AG04450 (cell line): ENCODE measurements at regions not wholly inside any gene's neighbourhood (a gene's known extent, or its start where the extent isn't known, plus 50 kb on each side); places are given as distances from the start of the nearest gene placed in this dataset.

Experiments
- CTCF ChIA-PET: fragments of 300-600, 350-600 bp; formaldehyde crosslinking; extraction: SDS; loops from one replicate; lab custom pipeline; 2022; ENCODE audit warnings: antibody characterized with exemption, inconsistent platforms; lab: Charles Lee
- POLR2A ChIA-PET: fragments of 350-600 bp; formaldehyde crosslinking; extraction: SDS; loops from one replicate; lab custom pipeline; 2021; ENCODE audit warnings: antibody characterized with exemption, inconsistent platforms; lab: Yijun Ruan, JAX
- DNase-seq: peaks from one replicate; pipeline ENCODE4 v3.0.0-alpha.2; 2011; ENCODE audit warnings: low read depth, low spot score
- H3K27ac ChIP-seq: one replicate; pipeline ENCODE4 v1.5.1; 2012; ENCODE audit warnings: low read depth, low read length, control low read depth
- H3K27me3 ChIP-seq: one replicate; pipeline ENCODE4 v1.6.0; 2012; ENCODE audit warnings: low read length; ENCODE audit not compliant: control insufficient read depth, insufficient read depth
- H3K4me3 ChIP-seq: 2 replicates; pipeline ENCODE4 v1.5.1; 2011; ENCODE audit warnings: mild to moderate bottlenecking, low read depth, low read length, control low read depth
- H3K9me3 ChIP-seq: 2 replicates; pipeline ENCODE4 v1.5.1; 2012; ENCODE audit warnings: low read length; ENCODE audit not compliant: control insufficient read depth, insufficient read depth
- TF ChIP-seq, protein P1 (sequence below): IDR thresholded peaks from 2 replicates; pipeline ENCODE4 v1.5.1; 2011; ENCODE audit warnings: low read depth, low read length, control low read depth, inconsistent platforms

GRCh38 chr16:56115817-56116576 is 75.3 kb upstream of the GNAO1 start:
- TF ChIP-seq, protein P1, sequence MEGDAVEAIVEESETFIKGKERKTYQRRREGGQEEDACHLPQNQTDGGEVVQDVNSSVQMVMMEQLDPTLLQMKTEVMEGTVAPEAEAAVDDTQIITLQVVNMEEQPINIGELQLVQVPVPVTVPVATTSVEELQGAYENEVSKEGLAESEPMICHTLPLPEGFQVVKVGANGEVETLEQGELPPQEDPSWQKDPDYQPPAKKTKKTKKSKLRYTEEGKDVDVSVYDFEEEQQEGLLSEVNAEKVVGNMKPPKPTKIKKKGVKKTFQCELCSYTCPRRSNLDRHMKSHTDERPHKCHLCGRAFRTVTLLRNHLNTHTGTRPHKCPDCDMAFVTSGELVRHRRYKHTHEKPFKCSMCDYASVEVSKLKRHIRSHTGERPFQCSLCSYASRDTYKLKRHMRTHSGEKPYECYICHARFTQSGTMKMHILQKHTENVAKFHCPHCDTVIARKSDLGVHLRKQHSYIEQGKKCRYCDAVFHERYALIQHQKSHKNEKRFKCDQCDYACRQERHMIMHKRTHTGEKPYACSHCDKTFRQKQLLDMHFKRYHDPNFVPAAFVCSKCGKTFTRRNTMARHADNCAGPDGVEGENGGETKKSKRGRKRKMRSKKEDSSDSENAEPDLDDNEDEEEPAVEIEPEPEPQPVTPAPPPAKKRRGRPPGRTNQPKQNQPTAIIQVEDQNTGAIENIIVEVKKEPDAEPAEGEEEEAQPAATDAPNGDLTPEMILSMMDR = no peak
- DNase-seq = no peak
- CTCF ChIA-PET = no interaction called here

DNA sequence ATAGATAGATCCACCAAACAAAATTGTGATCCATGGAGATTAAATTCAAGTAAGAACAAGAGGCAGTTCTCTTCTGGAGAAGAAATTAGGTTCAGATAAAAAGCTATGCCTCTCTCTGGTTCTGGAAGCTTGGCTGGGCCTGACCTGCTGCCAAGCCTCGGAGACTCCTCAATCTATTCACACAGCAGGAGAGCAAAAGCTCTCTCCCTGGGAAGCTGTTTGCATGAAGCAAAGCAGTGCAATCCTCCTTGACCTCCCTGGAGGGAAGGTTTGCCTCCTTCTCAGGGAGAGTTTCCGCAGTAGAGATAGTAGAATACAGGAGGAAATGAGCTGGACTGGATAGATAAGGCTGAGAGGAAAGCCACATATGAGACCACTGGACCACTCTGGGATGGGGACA is 78.1 kb upstream of the GNAO1 start:
- ChIA-PET POLR2A (no interaction called here), CTCF (no interaction called here)
- no peaks in the 10 kb centered on the region for H3K27me3 ChIP-seq
- H3K4me3 ChIP-seq = no peak overlapping the region
- TF ChIP-seq, protein P1 = no peak
- H3K27ac ChIP-seq = no peak overlapping the region
- no peak for DNase-seq
- no peaks in the 10 kb centered on the region for H3K9me3 ChIP-seq

More at GRCh38 chr16:56115817-56116576, 75.3 kb upstream of the GNAO1 start:
- Histone ChIP-seq H3K27me3 (no peaks in the 10 kb centered on the region), H3K9me3 (no peaks in the 10 kb centered on the region), H3K4me3 (no peak overlapping the region), H3K27ac (no peak overlapping the region)
- POLR2A ChIA-PET = no interaction called here

- CTCF ChIA-PET = no interaction called here
- no peaks in the 10 kb centered on the region for H3K27me3 ChIP-seq
- TF ChIP-seq, protein P1 = no peak
- no peak for DNase-seq
- H3K9me3 ChIP-seq = no peaks in the 10 kb centered on the region
- no peak overlapping the region for H3K27ac ChIP-seq
- POLR2A ChIA-PET = no interaction called here
- no peak overlapping the region for H3K4me3 ChIP-seq
These were observed 80.2 kb upstream of the GNAO1 start for GRCh38 chr16:56111100-56111499.

- Histone ChIP-seq H3K9me3 (no peaks in the 10 kb centered on the region), H3K4me3 (no peak overlapping the region), H3K27me3 (no peaks in the 10 kb centered on the region), H3K27ac (no peak overlapping the region)
- ChIA-PET CTCF (no interaction called here), POLR2A (no interaction called here)
- TF ChIP-seq, protein P1 = no peak
- no peak for DNase-seq
These were observed 81.3 kb upstream of the GNAO1 start for GRCh38 chr16:56109994-56110393.

- POLR2A ChIA-PET = no interaction called here
- Histone ChIP-seq H3K4me3 (no peak overlapping the region), H3K9me3 (no peaks in the 10 kb centered on the region), H3K27me3 (no peaks in the 10 kb centered on the region), H3K27ac (no peak overlapping the region)
- CTCF ChIA-PET = no interaction called here
- TF ChIP-seq, protein P1 = no peak
- no peak for DNase-seq
These were observed 82.1 kb upstream of the GNAO1 start for GRCh38 chr16:56109205-56109604.
